ENCODE measurements at regions not wholly inside any gene's neighbourhood (a gene's known extent, or its start where the extent isn't known, plus 50 kb on each side); places are given as distances from the start of the nearest gene placed in this dataset.

- ATAC-seq, result no peak
- no peak for TF ChIP-seq RARB (CRISPR knock-in tag; IDR thresholded peaks at IDR 0.05)
- TF ChIP-seq BACH2 (CRISPR knock-in tag; IDR thresholded peaks at IDR 0.05; ENCODE audit: borderline replicate concordance), result no peak
- TF ChIP-seq, protein P1, sequence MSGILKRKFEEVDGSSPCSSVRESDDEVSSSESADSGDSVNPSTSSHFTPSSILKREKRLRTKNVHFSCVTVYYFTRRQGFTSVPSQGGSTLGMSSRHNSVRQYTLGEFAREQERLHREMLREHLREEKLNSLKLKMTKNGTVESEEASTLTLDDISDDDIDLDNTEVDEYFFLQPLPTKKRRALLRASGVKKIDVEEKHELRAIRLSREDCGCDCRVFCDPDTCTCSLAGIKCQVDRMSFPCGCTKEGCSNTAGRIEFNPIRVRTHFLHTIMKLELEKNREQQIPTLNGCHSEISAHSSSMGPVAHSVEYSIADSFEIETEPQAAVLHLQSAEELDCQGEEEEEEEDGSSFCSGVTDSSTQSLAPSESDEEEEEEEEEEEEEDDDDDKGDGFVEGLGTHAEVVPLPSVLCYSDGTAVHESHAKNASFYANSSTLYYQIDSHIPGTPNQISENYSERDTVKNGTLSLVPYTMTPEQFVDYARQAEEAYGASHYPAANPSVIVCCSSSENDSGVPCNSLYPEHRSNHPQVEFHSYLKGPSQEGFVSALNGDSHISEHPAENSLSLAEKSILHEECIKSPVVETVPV (CRISPR knock-in tag; IDR thresholded peaks at IDR 0.05), result no peak
- TF ChIP-seq ISL1 (CRISPR knock-in tag; IDR thresholded peaks at IDR 0.05), result no peak
- TF ChIP-seq ZNF70 (CRISPR knock-in tag; IDR thresholded peaks at IDR 0.05), result no peak
- TF ChIP-seq ZNF8 (CRISPR knock-in tag; IDR thresholded peaks at IDR 0.05), result no peak
- TF ChIP-seq TOX (CRISPR knock-in tag; IDR thresholded peaks at IDR 0.05; ENCODE audit: borderline replicate concordance), result no peak
- TF ChIP-seq SNAI2 (CRISPR knock-in tag; IDR thresholded peaks at IDR 0.05), result no peak
- TF ChIP-seq ZC3H10 (CRISPR knock-in tag; IDR thresholded peaks at IDR 0.05), result no peak
- TF ChIP-seq OSR1 (CRISPR knock-in tag; IDR thresholded peaks at IDR 0.05), result no peak
- TF ChIP-seq, protein P2, sequence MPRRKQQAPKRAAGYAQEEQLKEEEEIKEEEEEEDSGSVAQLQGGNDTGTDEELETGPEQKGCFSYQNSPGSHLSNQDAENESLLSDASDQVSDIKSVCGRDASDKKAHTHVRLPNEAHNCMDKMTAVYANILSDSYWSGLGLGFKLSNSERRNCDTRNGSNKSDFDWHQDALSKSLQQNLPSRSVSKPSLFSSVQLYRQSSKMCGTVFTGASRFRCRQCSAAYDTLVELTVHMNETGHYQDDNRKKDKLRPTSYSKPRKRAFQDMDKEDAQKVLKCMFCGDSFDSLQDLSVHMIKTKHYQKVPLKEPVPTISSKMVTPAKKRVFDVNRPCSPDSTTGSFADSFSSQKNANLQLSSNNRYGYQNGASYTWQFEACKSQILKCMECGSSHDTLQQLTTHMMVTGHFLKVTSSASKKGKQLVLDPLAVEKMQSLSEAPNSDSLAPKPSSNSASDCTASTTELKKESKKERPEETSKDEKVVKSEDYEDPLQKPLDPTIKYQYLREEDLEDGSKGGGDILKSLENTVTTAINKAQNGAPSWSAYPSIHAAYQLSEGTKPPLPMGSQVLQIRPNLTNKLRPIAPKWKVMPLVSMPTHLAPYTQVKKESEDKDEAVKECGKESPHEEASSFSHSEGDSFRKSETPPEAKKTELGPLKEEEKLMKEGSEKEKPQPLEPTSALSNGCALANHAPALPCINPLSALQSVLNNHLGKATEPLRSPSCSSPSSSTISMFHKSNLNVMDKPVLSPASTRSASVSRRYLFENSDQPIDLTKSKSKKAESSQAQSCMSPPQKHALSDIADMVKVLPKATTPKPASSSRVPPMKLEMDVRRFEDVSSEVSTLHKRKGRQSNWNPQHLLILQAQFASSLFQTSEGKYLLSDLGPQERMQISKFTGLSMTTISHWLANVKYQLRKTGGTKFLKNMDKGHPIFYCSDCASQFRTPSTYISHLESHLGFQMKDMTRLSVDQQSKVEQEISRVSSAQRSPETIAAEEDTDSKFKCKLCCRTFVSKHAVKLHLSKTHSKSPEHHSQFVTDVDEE (CRISPR knock-in tag; IDR thresholded peaks at IDR 0.05), result no peak
- no peak for TF ChIP-seq ESRRG (CRISPR knock-in tag; IDR thresholded peaks at IDR 0.05)
- TF ChIP-seq, protein P3, sequence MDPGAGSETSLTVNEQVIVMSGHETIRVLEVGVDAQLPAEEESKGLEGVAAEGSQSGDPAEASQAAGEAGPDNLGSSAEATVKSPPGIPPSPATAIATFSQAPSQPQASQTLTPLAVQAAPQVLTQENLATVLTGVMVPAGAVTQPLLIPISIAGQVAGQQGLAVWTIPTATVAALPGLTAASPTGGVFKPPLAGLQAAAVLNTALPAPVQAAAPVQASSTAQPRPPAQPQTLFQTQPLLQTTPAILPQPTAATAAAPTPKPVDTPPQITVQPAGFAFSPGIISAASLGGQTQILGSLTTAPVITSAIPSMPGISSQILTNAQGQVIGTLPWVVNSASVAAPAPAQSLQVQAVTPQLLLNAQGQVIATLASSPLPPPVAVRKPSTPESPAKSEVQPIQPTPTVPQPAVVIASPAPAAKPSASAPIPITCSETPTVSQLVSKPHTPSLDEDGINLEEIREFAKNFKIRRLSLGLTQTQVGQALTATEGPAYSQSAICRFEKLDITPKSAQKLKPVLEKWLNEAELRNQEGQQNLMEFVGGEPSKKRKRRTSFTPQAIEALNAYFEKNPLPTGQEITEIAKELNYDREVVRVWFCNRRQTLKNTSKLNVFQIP (CRISPR knock-in tag; IDR thresholded peaks at IDR 0.05; ENCODE audit: borderline replicate concordance, low read depth), result no peak
- no peak for TF ChIP-seq ARNTL (CRISPR knock-in tag; IDR thresholded peaks at IDR 0.05; ENCODE audit: borderline replicate concordance, low read depth)
- no peak for TF ChIP-seq CSDC2 (CRISPR knock-in tag; IDR thresholded peaks at IDR 0.05)
- no peak for TF ChIP-seq CREB5 (CRISPR knock-in tag; IDR thresholded peaks at IDR 0.05; ENCODE audit: low read depth)
- TF ChIP-seq ZFP3 (CRISPR knock-in tag; IDR thresholded peaks at IDR 0.05), result no peak
- no peak for TF ChIP-seq ZFP30 (CRISPR knock-in tag; IDR thresholded peaks at IDR 0.05)
Measured at GRCh38 chr16:88308441-88309173, 74.2 kb upstream of the ZNF469 start.

GRCh38 chr16:88309174-88309907, 73.4 kb upstream of the ZNF469 start:
- TF ChIP-seq RARB (CRISPR knock-in tag; IDR thresholded peaks at IDR 0.05), result no peak
- TF ChIP-seq ZNF8 (CRISPR knock-in tag; IDR thresholded peaks at IDR 0.05), result no peak
- TF ChIP-seq ARNTL (CRISPR knock-in tag; IDR thresholded peaks at IDR 0.05; ENCODE audit: borderline replicate concordance, low read depth), result no peak
- TF ChIP-seq ZNF70 (CRISPR knock-in tag; IDR thresholded peaks at IDR 0.05), result no peak
- TF ChIP-seq GLIS3 (CRISPR knock-in tag; IDR thresholded peaks at IDR 0.05), result no peak
- no peak for TF ChIP-seq CSDC2 (CRISPR knock-in tag; IDR thresholded peaks at IDR 0.05)
- no peak for TF ChIP-seq OSR1 (CRISPR knock-in tag; IDR thresholded peaks at IDR 0.05)
- no peak for TF ChIP-seq TOX (CRISPR knock-in tag; IDR thresholded peaks at IDR 0.05; ENCODE audit: borderline replicate concordance)
- no peak for TF ChIP-seq ZNF565 (CRISPR knock-in tag; conservative IDR thresholded peaks at IDR 0.05; ENCODE audit: low read depth)
- no peak for TF ChIP-seq ZFP30 (CRISPR knock-in tag; IDR thresholded peaks at IDR 0.05)
- TF ChIP-seq ZC3H10 (CRISPR knock-in tag; IDR thresholded peaks at IDR 0.05), result no peak
- TF ChIP-seq, protein P1 (CRISPR knock-in tag; IDR thresholded peaks at IDR 0.05), result no peak
- TF ChIP-seq CREB5 (CRISPR knock-in tag; IDR thresholded peaks at IDR 0.05; ENCODE audit: low read depth), result no peak
- TF ChIP-seq SNAI2 (CRISPR knock-in tag; IDR thresholded peaks at IDR 0.05), result no peak
- no peak for ATAC-seq
